ENCODE measurements at regions not wholly inside any gene's neighbourhood (a gene's known extent, or its start where the extent isn't known, plus 50 kb on each side); places are given as distances from the start of the nearest gene placed in this dataset.

- Histone ChIP-seq H3K27me3 (ENCODE audit: control insufficient read depth, insufficient read depth, low read length) (no peaks in the 10 kb centered on the region), H3K36me3 (ENCODE audit: control insufficient read depth, insufficient read depth, low read length) (no peaks in the 10 kb centered on the region), H3K4me3 (ENCODE audit: low read depth, low read length) (no peak overlapping the region)
- TF ChIP-seq, protein P1, sequence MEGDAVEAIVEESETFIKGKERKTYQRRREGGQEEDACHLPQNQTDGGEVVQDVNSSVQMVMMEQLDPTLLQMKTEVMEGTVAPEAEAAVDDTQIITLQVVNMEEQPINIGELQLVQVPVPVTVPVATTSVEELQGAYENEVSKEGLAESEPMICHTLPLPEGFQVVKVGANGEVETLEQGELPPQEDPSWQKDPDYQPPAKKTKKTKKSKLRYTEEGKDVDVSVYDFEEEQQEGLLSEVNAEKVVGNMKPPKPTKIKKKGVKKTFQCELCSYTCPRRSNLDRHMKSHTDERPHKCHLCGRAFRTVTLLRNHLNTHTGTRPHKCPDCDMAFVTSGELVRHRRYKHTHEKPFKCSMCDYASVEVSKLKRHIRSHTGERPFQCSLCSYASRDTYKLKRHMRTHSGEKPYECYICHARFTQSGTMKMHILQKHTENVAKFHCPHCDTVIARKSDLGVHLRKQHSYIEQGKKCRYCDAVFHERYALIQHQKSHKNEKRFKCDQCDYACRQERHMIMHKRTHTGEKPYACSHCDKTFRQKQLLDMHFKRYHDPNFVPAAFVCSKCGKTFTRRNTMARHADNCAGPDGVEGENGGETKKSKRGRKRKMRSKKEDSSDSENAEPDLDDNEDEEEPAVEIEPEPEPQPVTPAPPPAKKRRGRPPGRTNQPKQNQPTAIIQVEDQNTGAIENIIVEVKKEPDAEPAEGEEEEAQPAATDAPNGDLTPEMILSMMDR (IDR thresholded peaks at IDR 0.05; ENCODE audit: insufficient read depth, low read depth, low read length) = no peak
- DNase-seq (ENCODE audit: low read depth) = no peak
- ChIA-PET POLR2A (no interaction called here), CTCF (interaction anchor here (1.3 kb wide), 1 partner anchor 9 kb away, joined by 3 read pairs; no protein-coding TSS in a partner anchor)
Observed at GRCh38 chr14:88937706-88938105, 113.3 kb downstream of the TTC8 start.

GRCh38 chr14:88940671-88941070 lies 116.2 kb downstream of the TTC8 start:
- Histone ChIP-seq H3K4me3 (ENCODE audit: low read depth, low read length) (no peak overlapping the region), H3K27me3 (ENCODE audit: control insufficient read depth, insufficient read depth, low read length) (no peaks in the 10 kb centered on the region), H3K36me3 (ENCODE audit: control insufficient read depth, insufficient read depth, low read length) (no peaks in the 10 kb centered on the region)
- ChIA-PET POLR2A (no interaction called here), CTCF (no interaction called here)
- TF ChIP-seq, protein P1 (IDR thresholded peaks at IDR 0.05; ENCODE audit: insufficient read depth, low read depth, low read length) = no peak
- no peak for DNase-seq (ENCODE audit: low read depth)

GRCh38 chr14:88941414-88941813 lies 117.0 kb downstream of the TTC8 start:
- Histone ChIP-seq H3K36me3 (ENCODE audit: control insufficient read depth, insufficient read depth, low read length) (no peaks in the 10 kb centered on the region), H3K27me3 (ENCODE audit: control insufficient read depth, insufficient read depth, low read length) (peaks cover 1% of the 10 kb centered on the region), H3K4me3 (ENCODE audit: low read depth, low read length) (no peak overlapping the region)
- no peak for DNase-seq (ENCODE audit: low read depth)
- TF ChIP-seq, protein P1 (IDR thresholded peaks at IDR 0.05; ENCODE audit: insufficient read depth, low read depth, low read length) = no peak
- ChIA-PET POLR2A (no interaction called here), CTCF (no interaction called here)

GRCh38 chr14:88947646-88948598 lies 123.5 kb downstream of the TTC8 start:
- Histone ChIP-seq H3K4me3 (ENCODE audit: low read depth, low read length) (no peak overlapping the region), H3K27me3 (ENCODE audit: control insufficient read depth, insufficient read depth, low read length) (peaks cover 3% of the 10 kb centered on the region), H3K36me3 (ENCODE audit: control insufficient read depth, insufficient read depth, low read length) (no peaks in the 10 kb centered on the region)
- POLR2A ChIA-PET = no interaction called here
- DNase-seq (ENCODE audit: low read depth) = no peak
- TF ChIP-seq, protein P1 (IDR thresholded peaks at IDR 0.05; ENCODE audit: insufficient read depth, low read depth, low read length) = no peak
- CTCF ChIA-PET = no interaction called here

DNA sequence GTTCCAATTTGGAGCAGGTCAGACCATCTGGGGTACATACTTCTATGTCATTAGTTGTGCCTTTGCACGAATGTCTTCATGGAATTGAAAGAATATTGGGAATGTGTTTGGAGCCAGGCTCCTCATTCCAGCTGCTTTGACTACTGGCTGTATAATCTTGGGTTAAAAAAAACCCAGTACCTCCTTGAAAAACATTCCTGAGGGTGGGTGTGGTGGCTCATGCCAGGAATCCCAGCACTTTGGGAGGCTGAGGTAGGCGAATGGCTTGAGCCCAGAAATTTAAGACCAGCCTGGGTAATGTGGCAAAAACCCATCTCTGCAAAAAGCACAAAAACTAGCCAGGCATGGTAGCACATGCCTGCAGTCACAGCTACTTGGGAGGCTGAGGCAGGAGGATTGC lies 125.6 kb downstream of the TTC8 start:
- ChIA-PET CTCF (no interaction called here), POLR2A (no interaction called here)
- Histone ChIP-seq H3K36me3 (ENCODE audit: control insufficient read depth, insufficient read depth, low read length) (no peaks in the 10 kb centered on the region), H3K27me3 (ENCODE audit: control insufficient read depth, insufficient read depth, low read length) (peaks cover 3% of the 10 kb centered on the region), H3K4me3 (ENCODE audit: low read depth, low read length) (no peak overlapping the region)
- TF ChIP-seq, protein P1 (IDR thresholded peaks at IDR 0.05; ENCODE audit: insufficient read depth, low read depth, low read length) = no peak
- DNase-seq (ENCODE audit: low read depth) = no peak

Measured in BJ (cell line).